ENCODE measurements at regions not wholly inside any gene's neighbourhood (a gene's known extent, or its start where the extent isn't known, plus 50 kb on each side); places are given as distances from the start of the nearest gene placed in this dataset.

DNA sequence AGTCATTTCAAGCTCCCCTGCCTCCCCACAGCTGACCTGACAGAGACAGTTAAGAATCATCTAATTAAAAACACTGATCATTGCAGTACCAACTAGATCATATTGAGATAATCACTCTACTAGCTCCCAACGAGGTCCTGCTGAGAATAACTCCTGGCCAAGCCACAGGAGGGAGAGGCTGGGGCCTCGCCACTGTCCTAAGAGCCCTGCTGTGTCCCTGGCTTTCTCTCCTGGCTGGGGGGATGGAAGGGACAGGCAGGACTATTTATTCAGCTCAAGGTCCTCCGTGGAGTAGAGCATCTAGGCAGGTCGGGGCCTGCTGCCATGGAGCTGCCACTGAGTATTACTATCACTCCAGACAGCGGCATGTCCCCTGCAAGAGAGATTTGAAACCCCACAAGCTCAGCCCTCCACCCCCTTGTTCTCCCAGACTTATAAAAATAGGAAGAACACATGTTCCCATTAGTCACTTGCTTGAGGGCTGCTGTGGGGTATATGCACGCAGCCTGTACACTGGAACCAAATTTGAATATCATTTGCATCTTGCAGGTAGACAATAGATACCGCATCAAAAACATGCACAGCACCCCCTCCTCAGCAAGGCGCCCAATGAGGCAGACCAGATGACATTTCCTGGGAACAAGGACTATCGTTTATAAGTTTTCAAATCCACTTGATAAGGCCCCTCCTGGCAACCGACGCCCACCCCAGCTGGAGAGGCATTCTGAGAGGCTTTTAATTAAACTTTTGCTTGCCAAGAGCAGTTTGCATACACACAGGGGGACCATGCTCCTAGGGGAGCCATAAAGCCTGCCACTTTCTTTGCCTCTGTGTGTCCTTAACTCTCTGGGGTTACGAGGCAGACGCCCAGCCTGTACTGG lies 385.2 kb upstream of the ZFHX3 start:
- Mint-ChIP-seq H3K9me3 (ENCODE audit: low read depth) (no peaks in the 10 kb centered on the region), H3K36me3 (ENCODE audit: insufficient read depth) (no peaks in the 10 kb centered on the region), H3K4me1 (ENCODE audit: low read depth) (peaks cover 33% of the 10 kb centered on the region), H3K27me3 (peaks cover 49% of the 10 kb centered on the region), H3K4me3 (ENCODE audit: low read depth) (no peak overlapping the region), H3K27ac (peak overlapping the region; percentile 93)
- TF ChIP-seq, protein P1, sequence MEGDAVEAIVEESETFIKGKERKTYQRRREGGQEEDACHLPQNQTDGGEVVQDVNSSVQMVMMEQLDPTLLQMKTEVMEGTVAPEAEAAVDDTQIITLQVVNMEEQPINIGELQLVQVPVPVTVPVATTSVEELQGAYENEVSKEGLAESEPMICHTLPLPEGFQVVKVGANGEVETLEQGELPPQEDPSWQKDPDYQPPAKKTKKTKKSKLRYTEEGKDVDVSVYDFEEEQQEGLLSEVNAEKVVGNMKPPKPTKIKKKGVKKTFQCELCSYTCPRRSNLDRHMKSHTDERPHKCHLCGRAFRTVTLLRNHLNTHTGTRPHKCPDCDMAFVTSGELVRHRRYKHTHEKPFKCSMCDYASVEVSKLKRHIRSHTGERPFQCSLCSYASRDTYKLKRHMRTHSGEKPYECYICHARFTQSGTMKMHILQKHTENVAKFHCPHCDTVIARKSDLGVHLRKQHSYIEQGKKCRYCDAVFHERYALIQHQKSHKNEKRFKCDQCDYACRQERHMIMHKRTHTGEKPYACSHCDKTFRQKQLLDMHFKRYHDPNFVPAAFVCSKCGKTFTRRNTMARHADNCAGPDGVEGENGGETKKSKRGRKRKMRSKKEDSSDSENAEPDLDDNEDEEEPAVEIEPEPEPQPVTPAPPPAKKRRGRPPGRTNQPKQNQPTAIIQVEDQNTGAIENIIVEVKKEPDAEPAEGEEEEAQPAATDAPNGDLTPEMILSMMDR (IDR thresholded peaks at IDR 0.05; ENCODE audit: unreplicated experiment) = no peak
- DNase-seq (ENCODE audit: low spot score, unreplicated experiment) = no peak

GRCh38 chr16:73430138-73430537 lies 382.2 kb upstream of the ZFHX3 start:
- DNase-seq (ENCODE audit: low spot score, unreplicated experiment) = no peak
- H3K4me1 Mint-ChIP-seq (ENCODE audit: low read depth) = peaks cover 37% of the 10 kb centered on the region
- H3K27me3 Mint-ChIP-seq = peaks cover 60% of the 10 kb centered on the region
- TF ChIP-seq, protein P1 (IDR thresholded peaks at IDR 0.05; ENCODE audit: unreplicated experiment) = no peak
- no peaks in the 10 kb centered on the region for H3K36me3 Mint-ChIP-seq (ENCODE audit: insufficient read depth)
- H3K9me3 Mint-ChIP-seq (ENCODE audit: low read depth) = no peaks in the 10 kb centered on the region
- H3K27ac Mint-ChIP-seq = no peak overlapping the region
- no peak overlapping the region for H3K4me3 Mint-ChIP-seq (ENCODE audit: low read depth)

DNA sequence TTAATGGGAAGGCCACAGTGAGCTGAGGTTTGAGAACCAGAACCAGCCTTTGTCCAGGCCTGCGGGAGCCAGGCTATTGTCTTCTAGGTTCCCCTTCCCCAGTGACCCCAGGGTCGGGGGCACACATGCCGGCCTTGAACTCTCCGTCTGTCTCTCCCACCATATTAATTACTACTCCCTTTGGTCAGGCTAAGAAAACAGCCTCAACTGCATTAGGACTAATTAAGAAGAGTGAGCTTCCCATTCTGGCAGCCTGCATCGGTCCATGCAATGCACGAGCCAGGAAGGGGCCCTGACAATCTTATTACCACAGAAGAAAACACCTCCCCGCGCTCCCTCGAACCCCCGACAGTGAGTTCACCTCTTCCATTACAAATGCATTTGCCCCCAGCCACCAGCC lies 380.2 kb upstream of the ZFHX3 start:
- Mint-ChIP-seq H3K9me3 (ENCODE audit: low read depth) (no peaks in the 10 kb centered on the region), H3K27me3 (peaks cover 76% of the 10 kb centered on the region), H3K4me1 (ENCODE audit: low read depth) (peaks cover 18% of the 10 kb centered on the region), H3K27ac (no peak overlapping the region), H3K36me3 (ENCODE audit: insufficient read depth) (no peaks in the 10 kb centered on the region), H3K4me3 (ENCODE audit: low read depth) (no peak overlapping the region)
- TF ChIP-seq, protein P1 (IDR thresholded peaks at IDR 0.05; ENCODE audit: unreplicated experiment) = no peak
- DNase-seq (ENCODE audit: low spot score, unreplicated experiment) = no peak

- H3K9me3 Mint-ChIP-seq (ENCODE audit: low read depth) = no peaks in the 10 kb centered on the region
- no peaks in the 10 kb centered on the region for H3K36me3 Mint-ChIP-seq (ENCODE audit: insufficient read depth)
- no peak overlapping the region for H3K27ac Mint-ChIP-seq
- TF ChIP-seq, protein P1 (IDR thresholded peaks at IDR 0.05; ENCODE audit: unreplicated experiment) = no peak
- peaks cover 78% of the 10 kb centered on the region for H3K27me3 Mint-ChIP-seq
- H3K4me1 Mint-ChIP-seq (ENCODE audit: low read depth) = peaks cover 11% of the 10 kb centered on the region
- H3K4me3 Mint-ChIP-seq (ENCODE audit: low read depth) = no peak overlapping the region
- no peak for DNase-seq (ENCODE audit: low spot score, unreplicated experiment)
Observed at GRCh38 chr16:73427164-73427563, 379.2 kb upstream of the ZFHX3 start.

DNA sequence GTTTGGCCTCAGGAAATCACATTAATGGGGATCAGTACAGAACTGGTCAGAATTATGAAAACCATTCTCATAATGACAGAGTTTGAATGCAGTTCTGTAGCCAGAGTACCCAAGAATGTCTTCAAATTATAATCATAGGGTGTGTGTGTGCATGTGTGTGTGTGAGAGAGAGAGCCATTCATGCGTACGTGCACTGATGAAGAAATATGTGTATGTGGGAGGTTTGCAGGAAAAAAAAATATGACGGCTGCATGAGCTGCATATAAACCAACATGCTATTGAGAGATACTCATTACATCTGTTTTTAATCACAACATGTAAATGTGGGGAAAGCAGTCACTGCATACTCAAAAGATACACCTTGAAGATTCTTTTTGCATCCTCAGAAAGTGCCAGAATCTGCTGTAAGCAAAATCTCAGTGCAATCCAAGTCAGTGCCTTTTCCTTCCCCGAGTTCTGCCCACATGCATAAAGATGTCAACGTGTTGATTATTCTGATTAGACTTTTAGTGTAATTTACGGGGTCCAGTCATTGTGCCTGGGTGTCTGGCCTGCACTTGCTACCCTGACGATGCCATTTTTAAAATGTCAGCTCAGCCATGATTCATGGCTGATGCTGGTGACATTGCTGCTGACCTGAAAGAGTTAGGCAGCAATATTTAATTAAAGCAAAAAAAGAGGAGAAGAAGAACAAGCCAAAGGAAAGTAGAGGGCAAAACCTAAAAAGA lies 378.7 kb upstream of the ZFHX3 start:
- Mint-ChIP-seq H3K27ac (no peak overlapping the region), H3K36me3 (ENCODE audit: insufficient read depth) (no peaks in the 10 kb centered on the region), H3K9me3 (ENCODE audit: low read depth) (no peaks in the 10 kb centered on the region)

More for the DNA sequence above, 378.7 kb upstream of the ZFHX3 start:
- H3K4me3 Mint-ChIP-seq (ENCODE audit: low read depth) = no peak overlapping the region
- peaks cover 8% of the 10 kb centered on the region for H3K4me1 Mint-ChIP-seq (ENCODE audit: low read depth)
- DNase-seq (ENCODE audit: low spot score, unreplicated experiment) = no peak
- TF ChIP-seq, protein P1 (IDR thresholded peaks at IDR 0.05; ENCODE audit: unreplicated experiment) = no peak
- H3K27me3 Mint-ChIP-seq = peaks cover 80% of the 10 kb centered on the region
